K562 (cell line): ENCODE measurements at regions not wholly inside any gene's neighbourhood (a gene's known extent, or its start where the extent isn't known, plus 50 kb on each side); places are given as distances from the start of the nearest gene placed in this dataset.
A peak's percentile ranks its signal among the peaks of the same experiment; 100 is the strongest.
"Not testable (repeated sequence)": the region's sequence is repeated elsewhere in the genome, so short reads cannot be mapped to it uniquely, and the experiment has no call there.

Experiments
- ATAC-seq: fragments of 200-7000 bp; cut with Tn5 transposase; 3 replicates; pipeline ENCODE4 v1.9.1; 2020; ENCODE audit warnings: moderate library complexity
- BruUV-seq: library from RNA; stranded (reverse); fragments of 400-500 nt; replicated peaks from 2 replicates; lab custom pipeline; 2021; lab: Mats Ljungman, UMichigan
- CTCF ChIA-PET: fragments of 300-600 bp; formaldehyde crosslinking; extraction: SDS; loops from one replicate; lab custom pipeline; 2021; ENCODE audit warnings: low intra/inter-chr PET ratio; lab: Yijun Ruan, JAX
- POLR2A ChIA-PET: fragments of 300-600, 350-650 bp; sonication (Branson Sonifier 250); formaldehyde crosslinking; extraction: SDS; loops from one replicate; lab custom pipeline; 2021; ENCODE audit warnings: antibody characterized with exemption, inconsistent platforms; lab: Yijun Ruan, JAX
- DNase-seq, 4 experiments: peaks; one replicate each; pipeline versions ENCODE4 v3.0.0 to v3.0.0-alpha.2; 2011 to 2018; ENCODE audit warnings: low spot score in 3 of 4, mixed read lengths in 3 of 4; ENCODE audit errors: extremely low read depth in 1 of 4
- FAIRE-seq: peaks from 2 replicates; lab custom pipeline; 2011; peaks lifted over from hg19 to GRCh38; lab: Jason Lieb, UNC
- H2AFZ ChIP-seq: 2 replicates; pipeline ENCODE4 v1.6.0; 2011; ENCODE audit warnings: low read depth, low read length, control low read depth, inconsistent platforms
- H3K27ac ChIP-seq: fragments of 200-600 bp; 3 replicates; pipeline ENCODE4 v1.8.0; 2011; ENCODE audit warnings: low read depth, mild to moderate bottlenecking, control low read depth, inconsistent platforms, low read length, moderate library complexity, mixed read lengths; ENCODE audit errors: extremely low read depth
- H3K27me3 ChIP-seq, 2 experiments: fragments of 300-600 bp in 1 of 2; 2 replicates in 1 of 2; 3 replicates in 1 of 2; pipeline versions ENCODE4 v1.6.0 to v1.8.0; 2011; ENCODE audit warnings: inconsistent platforms in 2 of 2, low read length in 2 of 2, mild to moderate bottlenecking in 1 of 2, mixed read lengths in 1 of 2, moderate library complexity in 1 of 2; ENCODE audit not compliant: control insufficient read depth in 2 of 2, insufficient read depth in 2 of 2
- H3K36me3 ChIP-seq: fragments of 300-600 bp; 3 replicates; pipeline ENCODE4 v1.8.0; 2011; ENCODE audit warnings: mild to moderate bottlenecking, low read length, inconsistent platforms; ENCODE audit not compliant: control insufficient read depth, insufficient read depth
- H3K4me1 ChIP-seq, 2 experiments: fragments of 200-600 bp in 1 of 2; replicated peaks in 1 of 2; 2 replicates in 1 of 2; 3 replicates in 1 of 2; pipeline versions ENCODE4 v1.5.1 to v1.8.0; 2011; ENCODE audit warnings: inconsistent platforms in 2 of 2, low read length in 2 of 2, mild to moderate bottlenecking in 1 of 2, mixed read lengths in 1 of 2, moderate library complexity in 1 of 2; ENCODE audit not compliant: control insufficient read depth in 2 of 2, insufficient read depth in 2 of 2
- H3K4me2 ChIP-seq: 2 replicates; pipeline ENCODE4 v1.6.1; 2011; ENCODE audit warnings: low read length, control low read depth, inconsistent platforms, mixed read lengths; ENCODE audit not compliant: insufficient read depth
- H3K4me3 ChIP-seq: fragments of 200-600 bp; sonication (generic), shearing (Covaris generic); 2 replicates; pipeline ENCODE4 v1.5.1; 2016; ENCODE audit warnings: control low read depth, inconsistent platforms
- H3K79me2 ChIP-seq: fragments of 200-600 bp; 3 replicates; pipeline ENCODE4 v1.8.0; 2011; ENCODE audit warnings: low read length, inconsistent platforms; ENCODE audit not compliant: control insufficient read depth, insufficient read depth
- H3K9ac ChIP-seq, 2 experiments: 2 replicates each; pipeline versions ENCODE4 v1.6.0 to v1.6.1; 2011; ENCODE audit warnings: low read depth in 2 of 2, low read length in 2 of 2, control low read depth in 1 of 2, inconsistent platforms in 1 of 2, mild to moderate bottlenecking in 1 of 2, mixed read lengths in 1 of 2; ENCODE audit not compliant: insufficient read depth in 1 of 2
- H3K9me1 ChIP-seq: one replicate; pipeline ENCODE4 v1.6.0; 2011; ENCODE audit warnings: inconsistent platforms, mild to moderate bottlenecking, low read length, moderate library complexity; ENCODE audit not compliant: control insufficient read depth, insufficient read depth
- H3K9me3 ChIP-seq: replicated peaks from 2 replicates; pipeline ENCODE4 v1.5.1; 2011; ENCODE audit warnings: low read depth, low read length, inconsistent platforms; ENCODE audit not compliant: control insufficient read depth, insufficient read depth
- H4K20me1 ChIP-seq: replicated peaks from 2 replicates; pipeline ENCODE4 v1.6.1; 2011; ENCODE audit warnings: low read length, inconsistent platforms, mixed read lengths; ENCODE audit not compliant: control insufficient read depth, insufficient read depth
- ATF1 ChIP-seq, 2 experiments: fragments of 450-650 bp in 1 of 2; IDR thresholded peaks; 2 replicates each; pipeline ENCODE4 v1.6.1; 2016; ENCODE audit warnings: missing compliant biosample characterization in 1 of 2, missing genetic modification characterization in 1 of 2
- ATF7 ChIP-seq: fragments of 450-650 bp; IDR thresholded peaks from 2 replicates; pipeline ENCODE4 v1.7.1; 2014; ENCODE audit warnings: mild to moderate bottlenecking, moderate library complexity
- CEBPB ChIP-seq: fragments of 450-650 bp; IDR thresholded peaks from 2 replicates; pipeline ENCODE4 v1.6.1; 2016; ENCODE audit warnings: missing genetic modification characterization, missing compliant biosample characterization
- CEBPG ChIP-seq, 3 experiments: fragments of 200-800 bp in 1 of 3; sonication (Bioruptor generic) in 1 of 3; sonication (generic) in 1 of 3; formaldehyde crosslinking in 1 of 3; IDR thresholded peaks in 2 of 3; conservative IDR thresholded peaks in 1 of 3; 2 replicates each; pipeline versions ENCODE4 v1.6.1 to v1.8.0; 2016 to 2022; ENCODE audit warnings: missing compliant biosample characterization in 2 of 3, missing genetic modification characterization in 2 of 3, mild to moderate bottlenecking in 1 of 3, missing genetic modification reagents in 1 of 3
- CTCF ChIP-seq, 3 experiments: IDR thresholded peaks in 2 of 3; conservative IDR thresholded peaks in 1 of 3; 2 replicates each; pipeline ENCODE4 v1.5.1; 2011 to 2012; ENCODE audit warnings: low read length in 3 of 3, mild to moderate bottlenecking in 3 of 3, control low read depth in 2 of 3, improper control_type of control experiment in 1 of 3, inconsistent platforms in 1 of 3, low read depth in 1 of 3, mixed read lengths in 1 of 3, moderate library complexity in 1 of 3; ENCODE audit not compliant: insufficient read depth in 2 of 3
- GTF3C2 ChIP-seq: IDR thresholded peaks from 3 replicates; pipeline ENCODE4 v1.6.1; 2011; ENCODE audit warnings: borderline replicate concordance, mild to moderate bottlenecking, moderate library complexity; ENCODE audit not compliant: insufficient read length; ENCODE audit errors: extremely low read depth
- HNRNPLL ChIP-seq: fragments of 200-400 bp; formaldehyde crosslinking; IDR thresholded peaks from 2 replicates; pipeline ENCODE4 v1.6.1; 2017; ENCODE audit warnings: low read length, low read depth, mild to moderate bottlenecking; ENCODE audit not compliant: poor library complexity, severe bottlenecking
- NFRKB ChIP-seq: fragments of 450-650 bp; IDR thresholded peaks from 2 replicates; pipeline ENCODE4 v1.6.1; 2016; ENCODE audit warnings: low read depth
- TAF9B ChIP-seq: fragments of 450-650 bp; IDR thresholded peaks from 2 replicates; pipeline ENCODE4 v1.6.1; 2018; ENCODE audit warnings: mild to moderate bottlenecking; ENCODE audit not compliant: partially characterized antibody
- ZFX ChIP-seq: sonication (generic); formaldehyde crosslinking; IDR thresholded peaks from 2 replicates; pipeline ENCODE4 v1.8.0; 2022; ENCODE audit warnings: mild to moderate bottlenecking, missing genetic modification reagents, moderate library complexity
- ZNF644 ChIP-seq: fragments of 200-800 bp; sonication (Bioruptor generic); IDR thresholded peaks from 2 replicates; pipeline ENCODE4 v1.6.1; 2016; ENCODE audit warnings: low read depth, missing genetic modification characterization, missing compliant biosample characterization
- WGBS: fragments of 100-300 bp; shearing (Covaris generic); methylation state at CpG from one replicate; pipeline ENCODE4 v1.1.6; 2016; ENCODE audit warnings: low coverage, mixed read lengths; ENCODE audit not compliant: insufficient coverage; ENCODE audit errors: missing lambda C conversion rate; 5-methylcytosine and 5-hydroxymethylcytosine counted together
- in situ Hi-C: fragments of 300-500 bp; cut with MboI; formaldehyde crosslinking; loops from 4 replicates; pipeline ENCODE4 v1.15.0; 2018; ENCODE audit warnings: inconsistent platforms, mixed read lengths
- intact Hi-C: fragments of 100-400 bp; cut with micrococcal nuclease; formaldehyde crosslinking; loops from 2 replicates; pipeline ENCODE4 v1.14.2; 2022
- TF ChIP-seq, protein P1 (sequence below), 2 experiments: fragments of 450-650 bp in 1 of 2; sonication (generic) in 1 of 2; formaldehyde crosslinking in 1 of 2; IDR thresholded peaks in 1 of 2; conservative IDR thresholded peaks in 1 of 2; 2 replicates each; pipeline versions ENCODE4 v1.6.1 to v1.8.1; 2016 to 2023; ENCODE audit warnings: mild to moderate bottlenecking in 2 of 2, moderate library complexity in 2 of 2, inconsistent platforms in 1 of 2, missing genetic modification reagents in 1 of 2

- POLR2A ChIA-PET: interaction anchor here (0.6 kb wide), 1 partner anchor 1624 kb away, joined by 3 read pairs; no protein-coding TSS in a partner anchor
- TSS peak; percentile 86 for BruUV-seq
- H4K20me1 ChIP-seq; intact Hi-C loops; H3K9me1 ChIP-seq; FAIRE-seq; ATAC-seq; CTCF ChIA-PET; in situ Hi-C loops; H3K36me3 ChIP-seq; H3K9me3 ChIP-seq; H3K27me3 ChIP-seq; H3K79me2 ChIP-seq; H3K4me1 ChIP-seq; TF ChIP-seq ATF1, CEBPG (CRISPR knock-in tag; IDR thresholded peaks at IDR 0.05): not testable (repeated sequence)
- Histone ChIP-seq H3K4me2 (peak overlapping the region; percentile 74), H3K4me3 (peak overlapping the region; percentile 60), H3K27ac (peak overlapping the region; percentile 91), H3K9ac (peak overlapping the region; percentile 89 to 90), H2AFZ (peak overlapping the region; percentile 79)
- DNase-seq: peak in 1 of 4 experiments; percentile 43
- 6% methylated on average over 17 of the region's 23 CpGs for WGBS
- TF ChIP-seq, protein P1, sequence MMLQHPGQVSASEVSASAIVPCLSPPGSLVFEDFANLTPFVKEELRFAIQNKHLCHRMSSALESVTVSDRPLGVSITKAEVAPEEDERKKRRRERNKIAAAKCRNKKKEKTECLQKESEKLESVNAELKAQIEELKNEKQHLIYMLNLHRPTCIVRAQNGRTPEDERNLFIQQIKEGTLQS (IDR thresholded peaks at IDR 0.05): peak; percentile 9; the same call in 1 of the 2 replicates
- TF ChIP-seq, protein P1 (CRISPR knock-in tag; conservative IDR thresholded peaks at IDR 0.05): not testable (repeated sequence)
- TF ChIP-seq CEBPB (tag) (0 out of 2 replicates have a peak, but pooled peaks have one; percentile 42), ATF1 (tag; IDR thresholded peaks at IDR 0.05) (peak; percentile 85; the same call in 1 of the 2 replicates), NFRKB (peak; percentile 67), ATF7 (peak; percentile 0; the same call in 1 of the 2 replicates), ZNF644 (tag) (peak; percentile 4; the same call in 1 of the 2 replicates), GTF3C2 (peak; percentile 31), TAF9B (peak; percentile 3), CEBPG (tag; conservative IDR thresholded peaks at IDR 0.05 in 1 of 2, IDR thresholded peaks at IDR 0.05 in 1 of 2) (0 out of 4 replicates have a peak, but pooled peaks of 1 of the 2 experiments have one; percentile 21), ZFX (CRISPR knock-in tag) (0 out of 2 replicates have a peak, but pooled peaks have one; percentile 36), CTCF (IDR thresholded peaks at IDR 0.05 in 2 of 3, conservative IDR thresholded peaks at IDR 0.05 in 1 of 3; ENCODE audit: insufficient read depth in 2 of 3, low read depth in 1 of 3, low read length in 3 of 3) (peak in 2 of 3 experiments; percentile 17 to 43; a peak in 3 of 6 replicates), HNRNPLL (peak; percentile 4)
Observed at GRCh38 chr10:38403347-38404117, 309.4 kb downstream of the ZNF37A start.
